Right hindlimb (tissue), 1 donor: ENCODE measurements at regions not wholly inside any gene's neighbourhood (a gene's known extent, or its start where the extent isn't known, plus 50 kb on each side); places are given as distances from the start of the nearest gene placed in this dataset.
A peak's percentile ranks its signal among the peaks of the same experiment; 100 is the strongest.

Experiments used
- DNase-seq: peaks from one replicate; pipeline ENCODE4 v3.0.0-alpha.2; 2018

DNA sequence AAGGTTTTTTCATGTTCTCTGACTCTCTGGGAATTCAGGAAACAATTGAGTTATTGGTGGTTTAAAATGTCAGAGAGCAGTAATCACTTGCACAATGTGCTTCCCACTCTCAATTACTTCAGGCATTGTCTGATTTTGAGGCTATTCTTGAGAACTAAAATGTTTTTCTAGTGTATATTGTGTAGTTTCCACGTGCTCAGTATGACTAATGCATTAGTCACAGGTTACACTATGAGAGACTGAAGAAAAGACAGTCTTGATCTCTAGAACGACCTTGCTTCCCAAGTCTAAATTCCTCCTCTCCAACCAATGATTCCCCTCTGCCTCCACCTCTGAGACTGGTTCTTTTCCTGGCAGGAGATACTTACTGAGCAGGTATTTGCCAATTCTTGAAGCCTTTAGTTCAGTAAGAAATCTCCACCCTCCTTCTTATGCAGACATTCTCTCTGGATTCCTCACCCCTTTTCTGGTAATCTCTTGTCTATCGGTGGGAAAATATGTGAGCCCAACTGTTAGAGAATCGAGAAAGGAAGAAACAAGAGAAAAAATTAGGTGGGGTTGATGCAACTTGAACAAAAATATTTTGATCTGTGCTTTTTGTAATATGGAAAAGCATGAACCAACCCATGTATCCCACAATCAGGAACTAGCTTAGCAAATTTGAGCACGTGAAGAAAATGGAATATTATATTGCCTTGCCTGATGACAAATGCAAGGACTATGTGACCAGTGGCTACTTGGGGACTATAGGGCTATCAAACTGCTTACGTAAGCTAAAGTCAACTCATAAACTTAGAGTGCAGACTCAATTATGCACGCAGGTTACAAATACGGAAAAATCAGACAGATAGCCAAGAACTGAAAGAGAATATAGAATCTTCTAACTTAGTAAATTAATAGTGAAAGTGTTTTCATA lies 61.1 kb upstream of the SLC22A16 start:
- DNase-seq: no peak

DNA sequence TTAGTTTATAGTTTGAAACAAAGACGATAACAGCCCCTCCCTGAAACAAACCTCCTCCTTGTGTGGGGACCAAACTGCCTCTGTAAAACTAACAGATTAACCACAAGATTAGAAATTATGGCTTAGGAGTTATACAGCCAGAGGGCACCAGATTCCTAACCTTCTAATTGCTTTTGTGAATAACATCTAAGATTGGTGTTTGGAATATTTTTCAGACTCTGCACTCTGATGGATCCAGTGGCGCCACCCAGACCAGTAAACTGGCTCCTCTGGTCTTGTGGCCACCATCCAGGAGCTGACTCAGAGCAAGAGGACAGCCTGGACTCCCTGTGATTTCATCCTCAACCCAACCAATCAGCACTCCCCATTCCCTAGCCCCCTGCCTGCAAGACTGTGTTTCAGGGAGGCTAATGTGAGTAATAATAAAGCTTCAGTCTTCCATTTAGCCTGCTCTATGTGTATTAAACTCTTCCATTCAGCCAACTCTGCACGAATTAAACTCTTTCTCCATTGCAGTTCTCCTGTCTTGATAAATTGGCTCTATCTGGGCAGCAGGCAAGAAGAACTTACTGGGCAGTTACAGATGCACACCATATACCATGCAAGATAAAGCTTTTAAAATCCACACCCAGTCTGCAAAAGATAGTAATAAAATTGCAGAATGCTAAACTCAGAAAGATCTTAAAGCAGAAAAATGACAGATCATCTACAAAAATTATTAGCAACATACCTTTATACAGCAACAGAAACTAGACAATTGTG lies 58.5 kb upstream of the SLC22A16 start:
- DNase-seq: no peak

DNA sequence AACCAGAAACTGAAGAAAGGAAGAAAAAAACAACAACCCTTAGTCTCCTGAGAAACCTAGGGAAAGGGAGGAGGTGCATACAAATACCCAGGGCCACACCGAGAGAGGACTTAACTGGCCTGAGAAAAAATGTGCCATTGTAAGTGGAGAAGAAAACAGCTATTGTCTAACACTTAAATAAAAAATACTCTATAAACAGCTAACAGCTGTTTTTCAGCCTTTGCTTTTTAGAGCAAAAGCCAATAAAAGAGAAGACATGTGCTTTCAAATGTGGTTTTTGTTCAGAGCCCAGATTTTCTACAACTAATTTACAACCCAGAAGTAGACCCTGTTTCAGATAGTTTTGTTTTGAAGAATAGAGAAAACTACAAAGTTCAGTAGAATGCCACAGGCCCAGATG lies 56.0 kb upstream of the SLC22A16 start:
- no peak for DNase-seq

DNA sequence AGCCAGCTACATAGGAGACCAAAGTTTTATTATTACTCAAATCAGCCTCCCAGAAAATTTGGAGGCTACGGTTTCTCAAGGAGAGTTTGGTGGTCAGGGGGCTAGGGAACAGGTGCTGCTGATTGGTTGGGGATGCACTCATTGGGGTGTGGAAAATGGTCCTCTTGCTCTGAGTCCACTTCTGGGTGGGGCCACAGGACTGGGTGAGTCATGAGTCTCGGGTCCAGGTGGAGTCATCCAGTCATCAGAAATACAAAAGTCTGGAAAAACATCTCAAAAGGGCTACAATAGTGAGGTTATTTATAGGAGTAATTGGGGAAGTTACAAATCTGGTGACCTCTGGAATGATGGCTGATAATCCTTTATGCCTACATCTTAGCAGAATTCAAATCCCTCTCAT lies 54.3 kb upstream of the SLC22A16 start:
- no peak for DNase-seq

DNA sequence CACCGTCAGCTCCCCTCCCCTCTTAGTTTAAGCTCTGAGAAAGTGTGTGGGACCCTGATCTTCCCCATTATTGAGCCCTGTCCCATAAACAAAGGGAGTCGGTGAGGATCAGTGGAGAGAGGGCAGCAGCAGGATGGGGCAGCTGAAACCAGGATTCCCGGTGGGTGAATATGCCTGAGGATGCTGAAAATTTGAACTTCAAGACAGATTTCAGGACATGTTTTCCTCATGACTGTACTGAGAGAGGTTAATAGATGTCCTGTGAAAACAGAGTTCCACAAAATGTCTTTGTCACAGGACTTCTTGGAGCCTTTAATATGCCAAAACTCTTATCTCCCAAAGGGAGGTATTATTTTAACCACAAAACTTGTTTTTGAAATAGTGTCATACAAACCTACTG lies 53.5 kb upstream of the SLC22A16 start:
- no peak for DNase-seq

DNA sequence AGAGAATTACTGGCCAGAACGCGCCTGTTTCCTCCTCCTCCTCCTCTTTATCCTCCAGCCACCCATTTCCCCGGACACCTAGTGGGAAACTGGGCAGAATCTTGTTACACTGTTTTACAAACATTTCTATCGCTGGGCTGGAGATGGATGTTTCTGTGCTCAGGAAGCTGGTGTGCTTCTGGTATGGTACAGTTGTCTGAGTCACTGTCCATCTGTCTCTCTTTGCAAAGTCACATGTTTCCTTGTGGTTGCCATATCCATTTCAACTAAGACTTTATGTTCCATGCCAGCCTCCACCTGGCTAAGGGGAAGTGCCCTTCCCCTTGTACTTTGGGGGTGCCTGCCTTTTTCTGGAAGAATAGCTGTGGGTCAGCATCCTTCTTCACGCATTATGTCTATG lies 52.9 kb upstream of the SLC22A16 start:
- no peak for DNase-seq

DNA sequence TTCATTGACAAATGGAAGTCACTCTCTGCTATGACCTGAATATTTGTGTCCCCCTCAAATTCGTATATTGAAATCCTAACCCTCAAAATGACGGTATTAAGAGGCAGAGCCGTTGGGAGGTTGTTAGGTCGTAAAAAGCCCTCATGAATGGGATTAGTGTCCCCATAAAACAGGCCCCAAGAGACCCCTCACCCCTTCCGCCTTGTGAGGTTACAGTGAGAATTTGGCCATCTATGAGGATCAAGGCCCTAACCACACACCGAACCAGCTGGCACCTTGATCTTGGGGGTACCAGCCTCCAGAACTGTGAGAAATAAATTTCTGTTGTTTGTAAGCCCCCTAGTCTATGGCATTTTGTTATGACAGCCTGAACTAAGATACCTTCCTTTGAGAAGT lies 52.5 kb upstream of the SLC22A16 start:
- no peak for DNase-seq

DNA sequence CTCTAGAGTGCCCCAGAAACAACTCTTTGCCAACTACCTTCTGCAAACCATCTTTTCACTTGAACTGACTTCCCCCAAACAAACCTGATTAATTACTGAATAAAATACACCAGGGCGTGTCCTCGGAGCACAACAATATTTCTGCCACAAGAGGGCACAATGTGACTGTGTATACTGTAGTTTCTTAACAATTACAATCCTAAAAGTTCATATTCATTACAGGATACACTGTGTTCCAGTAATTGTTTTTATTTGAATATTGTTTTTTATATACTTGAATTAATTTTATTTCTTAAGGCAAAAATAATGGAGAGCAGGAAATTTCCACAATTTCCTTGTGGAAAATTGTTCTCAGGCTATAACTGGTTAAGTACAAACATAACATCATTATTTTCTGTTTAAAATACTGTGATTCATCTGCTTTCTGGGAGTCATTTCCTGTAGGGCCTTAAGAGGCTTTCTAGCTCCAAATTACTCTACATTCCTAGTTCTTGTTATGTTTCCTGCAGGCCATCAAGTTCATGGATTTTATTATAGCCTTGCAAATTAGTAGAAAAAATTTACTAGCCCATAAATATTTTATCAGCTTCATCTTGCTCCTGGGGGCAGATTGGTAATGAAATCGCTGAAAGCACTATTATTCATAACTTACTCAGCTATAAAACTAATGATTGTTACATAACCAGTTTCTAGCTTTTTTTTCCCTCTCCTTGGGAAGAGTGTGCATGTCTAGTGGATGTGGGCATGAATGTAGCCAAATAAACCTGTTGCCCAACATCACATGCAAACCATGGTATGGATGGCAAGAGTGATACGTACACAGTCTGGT lies 51.9 kb upstream of the SLC22A16 start:
- DNase-seq: peak; percentile 46

DNA sequence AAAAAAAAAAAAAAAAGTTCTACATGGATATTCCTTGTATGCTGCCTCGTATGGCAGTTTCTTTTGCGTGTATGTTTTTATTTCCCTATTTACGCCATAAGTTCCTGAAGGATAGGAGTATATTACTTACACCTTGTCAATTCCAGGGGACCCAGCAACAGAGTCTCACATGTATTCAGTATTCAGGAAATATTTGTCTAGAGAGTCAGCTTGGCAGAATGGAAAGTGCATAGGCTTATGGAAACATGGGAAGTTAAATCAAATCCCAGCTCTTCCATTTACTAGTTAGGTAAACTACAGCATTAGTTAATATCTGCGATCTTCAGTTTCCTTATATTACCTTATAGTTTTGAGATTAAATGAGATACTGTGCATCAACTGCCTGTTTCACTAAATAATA lies 51.1 kb upstream of the SLC22A16 start:
- no peak for DNase-seq

DNA sequence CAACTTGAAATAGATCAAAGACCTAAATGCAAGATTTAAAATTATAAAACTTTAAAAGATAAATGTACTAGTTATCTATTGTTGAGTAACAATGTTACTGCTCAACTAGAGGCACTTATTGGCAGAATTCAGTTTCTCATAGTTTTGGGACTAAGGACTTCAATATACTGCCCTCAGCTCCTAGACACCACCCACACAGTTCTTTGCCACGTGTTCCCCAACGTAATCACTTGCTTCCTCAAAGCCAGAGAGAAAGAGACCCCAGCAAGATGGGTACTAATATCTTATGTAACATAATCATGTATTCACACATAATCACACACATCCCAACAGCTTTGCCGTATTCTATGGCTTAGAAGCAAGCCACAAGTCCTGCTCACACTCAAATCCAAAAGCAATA lies 50.3 kb upstream of the SLC22A16 start:
- DNase-seq: no peak
